C4-2B (cell line): ENCODE measurements at regions not wholly inside any gene's neighbourhood (a gene's known extent, or its start where the extent isn't known, plus 50 kb on each side); places are given as distances from the start of the nearest gene placed in this dataset.

Source experiments
- ZFX ChIP-seq: fragments of 450-650 bp; IDR thresholded peaks from 2 replicates; pipeline ENCODE4 v1.6.1; 2017
- TF ChIP-seq, protein P1 (sequence below): fragments of 450-650 bp; conservative IDR thresholded peaks from 2 replicates; pipeline ENCODE4 v1.5.1; 2017; ENCODE audit warnings: mild to moderate bottlenecking

- TF ChIP-seq, protein P1, sequence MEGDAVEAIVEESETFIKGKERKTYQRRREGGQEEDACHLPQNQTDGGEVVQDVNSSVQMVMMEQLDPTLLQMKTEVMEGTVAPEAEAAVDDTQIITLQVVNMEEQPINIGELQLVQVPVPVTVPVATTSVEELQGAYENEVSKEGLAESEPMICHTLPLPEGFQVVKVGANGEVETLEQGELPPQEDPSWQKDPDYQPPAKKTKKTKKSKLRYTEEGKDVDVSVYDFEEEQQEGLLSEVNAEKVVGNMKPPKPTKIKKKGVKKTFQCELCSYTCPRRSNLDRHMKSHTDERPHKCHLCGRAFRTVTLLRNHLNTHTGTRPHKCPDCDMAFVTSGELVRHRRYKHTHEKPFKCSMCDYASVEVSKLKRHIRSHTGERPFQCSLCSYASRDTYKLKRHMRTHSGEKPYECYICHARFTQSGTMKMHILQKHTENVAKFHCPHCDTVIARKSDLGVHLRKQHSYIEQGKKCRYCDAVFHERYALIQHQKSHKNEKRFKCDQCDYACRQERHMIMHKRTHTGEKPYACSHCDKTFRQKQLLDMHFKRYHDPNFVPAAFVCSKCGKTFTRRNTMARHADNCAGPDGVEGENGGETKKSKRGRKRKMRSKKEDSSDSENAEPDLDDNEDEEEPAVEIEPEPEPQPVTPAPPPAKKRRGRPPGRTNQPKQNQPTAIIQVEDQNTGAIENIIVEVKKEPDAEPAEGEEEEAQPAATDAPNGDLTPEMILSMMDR, result no peak
- TF ChIP-seq ZFX, result no peak
Observed at GRCh38 chr14:46417066-46417465, 234.5 kb downstream of the RPL10L start.
